GM19324 (cell line): ENCODE measurements at regions not wholly inside any gene's neighbourhood (a gene's known extent, or its start where the extent isn't known, plus 50 kb on each side); places are given as distances from the start of the nearest gene placed in this dataset.

ENCODE experiments used
- ATAC-seq: cut with Tn5 transposase; IDR thresholded peaks from one replicate; pipeline ENCODE4 v1.9.1; 2021; ENCODE audit warnings: mild to moderate bottlenecking, moderate library complexity; ENCODE audit not compliant: unreplicated experiment, low FRiP score

GRCh38 chr2:64330281-64331113, 123.5 kb upstream of the LGALSL start:
- no peak for ATAC-seq

- no peak for ATAC-seq
Measured at GRCh38 chr2:64331114-64331645, 122.8 kb upstream of the LGALSL start.

GRCh38 chr2:64331849-64332699, 121.9 kb upstream of the LGALSL start:
- no peak for ATAC-seq

- no peak for ATAC-seq
Measured at GRCh38 chr2:64336171-64336570, 117.8 kb upstream of the LGALSL start.

- no peak for ATAC-seq
Measured at GRCh38 chr2:64337314-64337713, 116.6 kb upstream of the LGALSL start.

GRCh38 chr2:64338108-64338507, 115.9 kb upstream of the LGALSL start:
- ATAC-seq: no peak

GRCh38 chr2:64338910-64339500, 115.0 kb upstream of the LGALSL start:
- no peak for ATAC-seq

GRCh38 chr2:64341461-64341860, 112.5 kb upstream of the LGALSL start:
- ATAC-seq: no peak

GRCh38 chr2:64342195-64343099, 111.5 kb upstream of the LGALSL start:
- no peak for ATAC-seq

GRCh38 chr2:64344999-64345576, 108.9 kb upstream of the LGALSL start:
- ATAC-seq: no peak

- no peak for ATAC-seq
Measured at GRCh38 chr2:64345998-64346397, 108.0 kb upstream of the LGALSL start.

- ATAC-seq: no peak
Measured at GRCh38 chr2:64348386-64349130, 105.4 kb upstream of the LGALSL start.

- ATAC-seq: no peak
Measured at GRCh38 chr2:64349131-64349530, 104.8 kb upstream of the LGALSL start.

GRCh38 chr2:64350996-64351395, 103.0 kb upstream of the LGALSL start:
- no peak for ATAC-seq

- ATAC-seq: no peak
Measured at GRCh38 chr2:64352292-64352691, 101.7 kb upstream of the LGALSL start.

- no peak for ATAC-seq
Measured at GRCh38 chr2:64354857-64355680, 98.9 kb upstream of the LGALSL start.

GRCh38 chr2:64356906-64357305, 97.1 kb upstream of the LGALSL start:
- no peak for ATAC-seq
